IMR-90 (cell line): ENCODE measurements at regions not wholly inside any gene's neighbourhood (a gene's known extent, or its start where the extent isn't known, plus 50 kb on each side); places are given as distances from the start of the nearest gene placed in this dataset.

Experiments used
- ATAC-seq: fragments of 200-7000 bp; cut with Tn5 transposase; 2 replicates; pipeline ENCODE4 v1.9.1; 2020; ENCODE audit warnings: low read depth, mild to moderate bottlenecking, moderate library complexity
- BruUV-seq: library from RNA; stranded (reverse); fragments of 400-500 nt; replicated peaks from 2 replicates; lab custom pipeline; 2021; lab: Mats Ljungman, UMichigan
- CTCF ChIA-PET: fragments of 300-600 bp; formaldehyde crosslinking; extraction: SDS; loops from one replicate; lab custom pipeline; 2021; ENCODE audit warnings: antibody characterized with exemption; lab: Yijun Ruan, JAX
- POLR2A ChIA-PET: fragments of 300-600 bp; sonication (Branson Sonifier 250); formaldehyde crosslinking; loops from one replicate; lab custom pipeline; 2022; ENCODE audit warnings: antibody characterized with exemption; ENCODE audit not compliant: unreplicated experiment; lab: Charles Lee
- DNase-seq: peaks from one replicate; pipeline ENCODE4 v3.0.0; 2013
- H2AFZ ChIP-seq: replicated peaks from 2 replicates; pipeline ENCODE3; 2013; ENCODE audit warnings: low read length, mild to moderate bottlenecking; ENCODE audit not compliant: poor library complexity
- H2AK5ac ChIP-seq: 2 replicates; pipeline ENCODE4 v1.6.1; 2013; ENCODE audit warnings: low read depth, low read length, inconsistent platforms
- H2AK9ac ChIP-seq: replicated peaks from 2 replicates; pipeline ENCODE3; 2013; ENCODE audit warnings: mild to moderate bottlenecking, low read depth, low read length, moderate library complexity; ENCODE audit not compliant: poor library complexity
- H2BK120ac ChIP-seq: 2 replicates; pipeline ENCODE4 v1.6.1; 2013; ENCODE audit warnings: low read depth, low read length, inconsistent platforms
- H2BK15ac ChIP-seq: 3 replicates; pipeline ENCODE4 v1.6.1; 2013; ENCODE audit warnings: low read depth, low read length, inconsistent platforms
- H2BK20ac ChIP-seq: 2 replicates; pipeline ENCODE4 v1.6.1; 2013; ENCODE audit warnings: low read depth, mild to moderate bottlenecking, inconsistent platforms, low read length, moderate library complexity
- H2BK5ac ChIP-seq: 2 replicates; pipeline ENCODE4 v1.6.1; 2013; ENCODE audit warnings: mild to moderate bottlenecking, low read depth, low read length, inconsistent platforms; ENCODE audit not compliant: poor library complexity, severe bottlenecking
- H3K14ac ChIP-seq: replicated peaks from 2 replicates; pipeline ENCODE4 v1.6.1; 2013; ENCODE audit warnings: low read depth, low read length, inconsistent platforms
- H3K18ac ChIP-seq: 2 replicates; pipeline ENCODE4 v1.6.1; 2013; ENCODE audit warnings: low read depth, low read length, control low read depth
- H3K23ac ChIP-seq: 2 replicates; pipeline ENCODE4 v1.6.1; 2013; ENCODE audit warnings: low read depth, low read length, inconsistent platforms
- H3K27ac ChIP-seq: 2 replicates; pipeline ENCODE4 v1.5.1; 2013; ENCODE audit warnings: mild to moderate bottlenecking, control low read depth, low read length; ENCODE audit not compliant: insufficient read depth
- H3K27me3 ChIP-seq: 2 replicates; pipeline ENCODE4 v1.6.1; 2013; ENCODE audit warnings: low read length; ENCODE audit not compliant: control insufficient read depth, insufficient read depth
- H3K36me3 ChIP-seq: 2 replicates; pipeline ENCODE4 v1.6.1; 2013; ENCODE audit warnings: low read length, mixed read lengths; ENCODE audit not compliant: control insufficient read depth, insufficient read depth
- H3K4ac ChIP-seq: 2 replicates; pipeline ENCODE4 v1.6.1; 2013; ENCODE audit warnings: low read depth, low read length, inconsistent platforms
- H3K4me1 ChIP-seq: 2 replicates; pipeline ENCODE4 v1.6.1; 2013; ENCODE audit warnings: low read length, mixed read lengths; ENCODE audit not compliant: control insufficient read depth, insufficient read depth
- H3K4me2 ChIP-seq: 2 replicates; pipeline ENCODE4 v1.6.1; 2013; ENCODE audit warnings: low read depth, mild to moderate bottlenecking, control low read depth, low read length, moderate library complexity
- H3K4me3 ChIP-seq: 2 replicates; pipeline ENCODE4 v1.5.1; 2013; ENCODE audit warnings: low read depth, mild to moderate bottlenecking, control low read depth, low read length, moderate library complexity; ENCODE audit not compliant: insufficient read depth
- H3K56ac ChIP-seq: 2 replicates; pipeline ENCODE4 v1.6.1; 2013; ENCODE audit warnings: low read length, inconsistent platforms; ENCODE audit not compliant: insufficient read depth; ENCODE audit errors: extremely low read depth
- H3K79me1 ChIP-seq, 2 experiments: 2 replicates each; pipeline ENCODE4 v1.6.1; 2013; ENCODE audit warnings: low read length in 2 of 2, inconsistent platforms in 1 of 2, low read depth in 1 of 2
- H3K9ac ChIP-seq: 2 replicates; pipeline ENCODE4 v1.6.1; 2013; ENCODE audit warnings: low read depth, low read length, control low read depth
- H3K9me1 ChIP-seq: 2 replicates; pipeline ENCODE4 v1.6.1; 2013; ENCODE audit warnings: low read length, inconsistent platforms; ENCODE audit not compliant: insufficient read depth
- H3K9me3 ChIP-seq: 2 replicates; pipeline ENCODE4 v1.6.1; 2013; ENCODE audit warnings: low read length; ENCODE audit not compliant: control insufficient read depth, insufficient read depth
- H4K20me1 ChIP-seq: 2 replicates; pipeline ENCODE4 v1.6.1; 2013; ENCODE audit warnings: low read length, inconsistent platforms; ENCODE audit not compliant: insufficient read depth
- H4K5ac ChIP-seq: 2 replicates; pipeline ENCODE4 v1.6.1; 2013; ENCODE audit warnings: mild to moderate bottlenecking, low read depth, low read length, control low read depth
- H4K8ac ChIP-seq, 2 experiments: 2 replicates each; pipeline ENCODE4 v1.6.1; 2013; ENCODE audit warnings: low read depth in 2 of 2, low read length in 2 of 2, control low read depth in 1 of 2, inconsistent platforms in 1 of 2
- H4K91ac ChIP-seq: 2 replicates; pipeline ENCODE4 v1.6.1; 2013; ENCODE audit warnings: low read depth, low read length, inconsistent platforms; ENCODE audit not compliant: insufficient read depth
- ELK1 ChIP-seq: fragments of 150-350 bp; IDR thresholded peaks from 2 replicates; pipeline ENCODE4 v1.6.1; 2016; ENCODE audit warnings: low read depth, mild to moderate bottlenecking, low read length, moderate library complexity, borderline replicate concordance
- RFX5 ChIP-seq: IDR thresholded peaks from 2 replicates; pipeline ENCODE4 v1.8.0; 2012; ENCODE audit warnings: low read depth, mild to moderate bottlenecking, low read length, moderate library complexity
- WGBS, 2 experiments: methylation state at CpG; one replicate each; pipeline versions ENCODE4 v1.1.5 to v1.1.7; 2013; ENCODE audit warnings: missing lambda C conversion rate in 2 of 2; ENCODE audit not compliant: insufficient read length in 1 of 2; ENCODE audit errors: extremely low coverage in 2 of 2; 5-methylcytosine and 5-hydroxymethylcytosine counted together
- dilution Hi-C: fragments of 300-500 bp; cut with HindIII; formaldehyde crosslinking; loops from one replicate; pipeline ENCODE4 v1.14.3; 2018; ENCODE audit warnings: low sequenced_read_pairs; ENCODE audit not compliant: unreplicated experiment
- in situ Hi-C: fragments of 300-500 bp; cut with MboI; formaldehyde crosslinking; loops from 3 replicates; pipeline ENCODE4 v1.14.3; 2019; ENCODE audit warnings: low sequenced_read_pairs, inconsistent platforms, mixed read lengths
- intact Hi-C: fragments of 100-400 bp; cut with micrococcal nuclease; formaldehyde crosslinking; loops from 2 replicates; pipeline ENCODE4 v1.10.0; 2022
- TF ChIP-seq, protein P1 (sequence below): conservative IDR thresholded peaks from 2 replicates; pipeline ENCODE4 v1.5.1; 2012; ENCODE audit warnings: mild to moderate bottlenecking, low read depth, low read length, improper control_type of control experiment

DNA sequence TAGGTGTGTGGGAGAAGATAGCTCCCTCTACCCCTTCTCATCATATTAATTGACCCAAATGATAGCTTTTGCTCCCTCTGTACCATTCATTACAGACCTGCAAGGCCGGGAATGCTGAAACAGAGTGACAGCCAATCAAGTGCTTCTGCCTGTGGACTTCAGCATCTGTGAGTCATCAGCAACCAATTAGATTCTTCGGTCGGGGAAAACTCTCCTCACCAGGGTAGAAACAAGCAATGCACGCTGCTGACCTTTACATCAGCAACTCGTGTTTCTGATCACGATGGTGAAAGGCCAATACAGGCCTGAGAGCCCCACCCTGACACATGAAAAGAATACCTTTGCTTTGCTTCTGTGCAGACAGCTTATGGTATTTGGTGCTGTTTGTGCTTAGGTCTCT lies 347.2 kb upstream of the DDX53 start:
- Histone ChIP-seq H4K20me1 (no peaks in the 10 kb centered on the region), H3K4me1 (no peaks in the 10 kb centered on the region), H3K27ac (no peak overlapping the region), H2BK15ac (no peak overlapping the region), H2AK5ac (no peak overlapping the region), H2BK120ac (no peak overlapping the region), H4K91ac (no peak overlapping the region), H3K4me3 (no peak overlapping the region), H2BK5ac (no peak overlapping the region), H2AK9ac (no peak overlapping the region), H3K79me1 (no peaks in the 10 kb centered on the region), H3K56ac (no peak overlapping the region), H3K36me3 (no peaks in the 10 kb centered on the region), H3K9me1 (no peaks in the 10 kb centered on the region), H3K9ac (no peak overlapping the region), H3K27me3 (no peaks in the 10 kb centered on the region), H3K9me3 (no peaks in the 10 kb centered on the region), H2BK20ac (peak overlapping the region; percentile 43; the same call in 1 of the 2 replicates), H2AFZ (peak overlapping the region; percentile 64), H3K23ac (no peak overlapping the region), H3K18ac (no peak overlapping the region), H4K8ac (no peak overlapping the region), H3K4me2 (no peak overlapping the region), H3K4ac (no peak overlapping the region), H4K5ac (no peak overlapping the region), H3K14ac (no peak overlapping the region)
- POLR2A ChIA-PET, result no interaction called here
- WGBS, 2 experiments, result no CpG with 5 or more reads among the region's 6 CpGs
- ATAC-seq (peak; percentile 72), DNase-seq (peak; percentile 50)
- TF ChIP-seq ELK1 (no peak), RFX5 (peak; percentile 49; the same call in 1 of the 2 replicates)
- TF ChIP-seq, protein P1, sequence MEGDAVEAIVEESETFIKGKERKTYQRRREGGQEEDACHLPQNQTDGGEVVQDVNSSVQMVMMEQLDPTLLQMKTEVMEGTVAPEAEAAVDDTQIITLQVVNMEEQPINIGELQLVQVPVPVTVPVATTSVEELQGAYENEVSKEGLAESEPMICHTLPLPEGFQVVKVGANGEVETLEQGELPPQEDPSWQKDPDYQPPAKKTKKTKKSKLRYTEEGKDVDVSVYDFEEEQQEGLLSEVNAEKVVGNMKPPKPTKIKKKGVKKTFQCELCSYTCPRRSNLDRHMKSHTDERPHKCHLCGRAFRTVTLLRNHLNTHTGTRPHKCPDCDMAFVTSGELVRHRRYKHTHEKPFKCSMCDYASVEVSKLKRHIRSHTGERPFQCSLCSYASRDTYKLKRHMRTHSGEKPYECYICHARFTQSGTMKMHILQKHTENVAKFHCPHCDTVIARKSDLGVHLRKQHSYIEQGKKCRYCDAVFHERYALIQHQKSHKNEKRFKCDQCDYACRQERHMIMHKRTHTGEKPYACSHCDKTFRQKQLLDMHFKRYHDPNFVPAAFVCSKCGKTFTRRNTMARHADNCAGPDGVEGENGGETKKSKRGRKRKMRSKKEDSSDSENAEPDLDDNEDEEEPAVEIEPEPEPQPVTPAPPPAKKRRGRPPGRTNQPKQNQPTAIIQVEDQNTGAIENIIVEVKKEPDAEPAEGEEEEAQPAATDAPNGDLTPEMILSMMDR, result no peak
- in situ Hi-C loops (no loop called here), intact Hi-C loops (no loop called here), dilution Hi-C loops (no loop called here)
- BruUV-seq, result no TSS peak
- CTCF ChIA-PET, result no interaction called here
